BLaER1 treated with 17β-estradiol and CSF1 and Interleukin-3, amounts not matched to agents 10 nM and 100 nM (cell line): ENCODE measurements at regions not wholly inside any gene's neighbourhood (a gene's known extent, or its start where the extent isn't known, plus 50 kb on each side); places are given as distances from the start of the nearest gene placed in this dataset.

Source experiments
- H3K27ac ChIP-seq, 11 experiments: shearing (Covaris generic); formaldehyde crosslinking; 2 replicates each; pipeline ENCODE4 v1.8.1; 2022
- H3K27me3 ChIP-seq, 11 experiments: shearing (Covaris generic); formaldehyde crosslinking; 2 replicates each; pipeline ENCODE4 v1.8.1; 2022
- H3K36me3 ChIP-seq, 11 experiments: shearing (Covaris generic); formaldehyde crosslinking; 2 replicates each; pipeline ENCODE4 v1.8.1; 2022
- H3K4me1 ChIP-seq, 10 experiments: shearing (Covaris generic); formaldehyde crosslinking; 2 replicates each; pipeline ENCODE4 v1.8.1; 2022
- H3K4me2 ChIP-seq, 11 experiments: shearing (Covaris generic); formaldehyde crosslinking; 2 replicates each; pipeline ENCODE4 v1.8.1; 2022
- H3K4me3 ChIP-seq, 10 experiments: shearing (Covaris generic); formaldehyde crosslinking; 2 replicates each; pipeline ENCODE4 v1.8.1; 2022
- H3K9ac ChIP-seq, 11 experiments: shearing (Covaris generic); formaldehyde crosslinking; 2 replicates each; pipeline ENCODE4 v1.8.1; 2022
- H3K9me3 ChIP-seq, 11 experiments: shearing (Covaris generic); formaldehyde crosslinking; replicated peaks in 1 of 11; 2 replicates each; pipeline ENCODE4 v1.8.1; 2022
- H4K20me1 ChIP-seq, 11 experiments: shearing (Covaris generic); formaldehyde crosslinking; 2 replicates each; pipeline ENCODE4 v1.8.1; 2022
- Cebpa-rat ChIP-seq, 11 experiments: shearing (Covaris generic); IDR thresholded peaks; 2 replicates each; pipeline ENCODE4 v1.8.1; 2022

DNA sequence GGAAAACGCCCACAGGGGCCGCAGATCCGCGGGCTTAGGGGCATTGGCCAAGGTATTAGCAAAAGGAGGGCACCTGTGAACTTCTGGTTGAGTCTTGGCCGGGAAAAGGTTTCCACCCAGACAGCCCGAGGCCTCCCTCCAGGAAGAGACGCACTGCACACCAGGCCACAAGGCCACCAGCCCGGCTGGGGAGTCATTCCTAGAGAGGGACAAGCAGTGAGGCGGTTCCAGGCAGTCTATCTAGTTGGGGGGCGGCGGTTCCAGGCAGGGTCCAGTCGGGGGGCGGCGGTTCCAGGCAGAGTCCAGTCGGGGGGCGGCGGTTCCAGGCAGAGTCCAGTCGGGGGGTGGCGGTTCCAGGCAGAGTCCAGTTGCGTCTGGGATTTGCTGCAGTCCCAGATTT lies 518.5 kb downstream of the GLRX3 start:
- no peaks in the 10 kb centered on the region for H3K27me3 ChIP-seq
- H4K20me1 ChIP-seq: no peaks in the 10 kb centered on the region
- H3K4me1 ChIP-seq: peaks cover 0 to 22% (median 15%) of the 10 kb centered on the region in 10 experiments; a peak in 16 of 20 replicates
- no peak overlapping the region for H3K4me3 ChIP-seq
- H3K9ac ChIP-seq: no peak overlapping the region
- TF ChIP-seq Cebpa-rat (IDR thresholded peaks at IDR 0.05): no peak
- no peak overlapping the region for H3K27ac ChIP-seq
- no peaks in the 10 kb centered on the region for H3K36me3 ChIP-seq
- H3K9me3 ChIP-seq: peaks cover 0 to 4% (median 0%) of the 10 kb centered on the region in 11 experiments; a peak in 1 of 22 replicates
- peak overlapping the region in 1 of 11 experiments; percentile 36; a peak in 1 of 22 replicates for H3K4me2 ChIP-seq

DNA sequence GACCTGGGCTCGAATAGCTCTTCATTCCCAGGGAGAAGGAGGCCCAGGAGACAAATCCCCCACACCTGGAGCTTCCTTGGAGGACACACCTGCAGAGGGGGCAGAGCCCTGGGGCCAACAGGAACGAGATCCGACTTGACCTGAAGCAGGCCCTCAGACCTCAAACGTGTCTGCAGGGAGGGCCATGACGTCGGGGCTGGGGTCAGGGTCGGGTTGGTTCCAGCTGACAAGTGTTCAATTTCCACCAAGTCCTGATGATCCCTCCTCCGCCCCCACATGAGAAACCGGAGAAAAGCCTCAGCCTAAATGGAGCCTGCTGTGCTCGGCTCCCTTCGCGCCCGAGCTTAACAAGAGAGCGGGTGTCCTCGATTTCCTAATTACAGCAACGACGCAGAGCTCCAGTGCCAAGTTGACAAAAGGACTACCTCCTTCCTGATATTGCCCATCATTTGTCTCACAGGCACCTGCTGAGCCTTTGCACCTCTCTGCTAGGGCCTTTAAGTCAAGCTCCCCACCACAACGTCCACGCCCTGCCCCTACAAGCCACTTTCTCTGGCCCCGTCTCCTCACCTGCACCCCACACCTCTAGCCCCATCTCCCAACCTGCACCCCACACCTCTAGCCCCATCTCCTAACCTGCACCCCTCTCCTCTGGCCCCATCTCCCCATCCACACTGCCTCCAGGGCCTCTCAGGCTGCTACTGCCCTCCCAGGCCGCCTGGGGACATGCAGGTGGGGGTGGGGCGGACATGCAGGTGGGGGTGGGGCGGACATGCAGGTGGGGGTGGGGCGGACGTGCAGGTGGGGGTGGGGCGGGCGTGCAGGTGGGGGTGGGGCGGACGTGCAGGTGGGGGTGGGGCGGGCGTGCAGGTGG lies 519.4 kb downstream of the GLRX3 start:
- TF ChIP-seq Cebpa-rat (IDR thresholded peaks at IDR 0.05): no peak

DNA sequence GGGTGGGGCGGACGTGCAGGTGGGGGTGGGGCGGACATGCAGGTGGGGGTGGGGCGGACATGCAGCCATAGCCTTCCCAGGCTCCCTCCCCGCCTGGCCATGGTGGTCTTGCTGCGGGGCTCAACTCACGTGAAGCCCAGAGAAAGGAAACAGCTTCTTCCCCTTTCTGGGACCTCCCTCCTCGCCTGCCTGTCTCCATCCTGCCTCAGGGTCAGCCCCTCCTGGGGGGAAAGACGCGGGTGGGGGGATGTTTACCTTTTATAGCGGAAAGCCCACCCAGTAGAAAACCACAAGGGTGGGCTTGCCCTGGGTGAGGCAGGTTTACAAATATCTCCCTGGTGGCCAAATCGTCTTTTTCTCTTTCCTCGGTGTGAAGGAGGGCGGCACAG lies 520.0 kb downstream of the GLRX3 start:
- Histone ChIP-seq H3K27me3 (no peaks in the 10 kb centered on the region), H3K36me3 (no peaks in the 10 kb centered on the region), H3K4me2 (peak overlapping the region; percentile 26 to 62 (median 47); a peak in 18 of 22 replicates), H3K27ac (0 out of 22 replicates have a peak overlapping the region, but pooled peaks of 1 of the 11 experiments have one; percentile 5), H3K9me3 (no peaks in the 10 kb centered on the region), H3K9ac (no peak overlapping the region), H3K4me3 (no peak overlapping the region), H3K4me1 (peaks cover 0 to 21% (median 15%) of the 10 kb centered on the region in 10 experiments; a peak in 16 of 20 replicates), H4K20me1 (no peaks in the 10 kb centered on the region)
- TF ChIP-seq Cebpa-rat (IDR thresholded peaks at IDR 0.05): no peak

More for the DNA sequence above, 519.4 kb downstream of the GLRX3 start:
- H3K27ac ChIP-seq: no peak overlapping the region
- no peaks in the 10 kb centered on the region for H3K27me3 ChIP-seq
- no peaks in the 10 kb centered on the region for H3K36me3 ChIP-seq
- no peak overlapping the region for H3K9ac ChIP-seq
- H3K4me1 ChIP-seq: peaks cover 0 to 20% (median 15%) of the 10 kb centered on the region in 10 experiments; a peak in 16 of 20 replicates
- peaks cover 0 to under 1% (median 0%) of the 10 kb centered on the region in 11 experiments; a peak in 1 of 22 replicates for H3K9me3 ChIP-seq
- H3K4me3 ChIP-seq: no peak overlapping the region
- no peaks in the 10 kb centered on the region for H4K20me1 ChIP-seq
- peak overlapping the region in 8 of 11 experiments; percentile 15 to 53 (median 38); a peak in 11 of 22 replicates for H3K4me2 ChIP-seq

DNA sequence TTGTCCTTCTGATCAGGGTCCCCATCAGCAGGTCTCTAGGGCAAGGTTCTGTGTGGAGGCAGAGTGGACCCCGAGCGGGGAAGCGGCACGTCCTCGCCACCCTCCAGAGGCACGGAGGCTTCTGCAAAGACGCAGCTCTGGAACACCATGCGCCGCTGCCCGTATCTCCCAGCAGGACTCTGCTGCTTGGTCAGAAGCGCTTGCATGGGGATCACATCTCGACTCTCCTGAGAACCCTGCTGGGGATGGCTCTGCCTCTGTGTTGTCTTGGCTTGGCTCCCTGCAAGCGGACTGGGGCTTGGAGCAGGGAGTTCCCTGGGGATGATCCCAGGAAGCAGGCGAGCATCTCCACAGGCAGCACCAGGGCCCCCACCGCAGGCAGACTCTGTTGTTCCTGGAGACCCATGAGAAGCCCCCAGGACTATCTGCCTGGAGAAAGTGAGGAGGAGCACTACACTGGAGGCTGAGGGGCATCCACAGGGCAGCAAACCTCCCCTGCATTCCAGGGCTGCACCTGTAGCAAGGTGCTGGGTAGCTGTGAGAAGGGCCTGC lies 520.5 kb downstream of the GLRX3 start:
- Histone ChIP-seq H3K9me3 (no peaks in the 10 kb centered on the region), H3K36me3 (no peaks in the 10 kb centered on the region), H3K27me3 (no peaks in the 10 kb centered on the region), H3K4me3 (no peak overlapping the region), H3K4me1 (peaks cover 0 to 25% (median 19%) of the 10 kb centered on the region in 10 experiments; a peak in 16 of 20 replicates), H3K27ac (0 out of 22 replicates have a peak overlapping the region, but pooled peaks of 1 of the 11 experiments have one; percentile 5), H4K20me1 (no peaks in the 10 kb centered on the region), H3K4me2 (peak overlapping the region; percentile 26 to 62 (median 47); a peak in 18 of 22 replicates), H3K9ac (no peak overlapping the region)
- no peak for TF ChIP-seq Cebpa-rat (IDR thresholded peaks at IDR 0.05)

DNA sequence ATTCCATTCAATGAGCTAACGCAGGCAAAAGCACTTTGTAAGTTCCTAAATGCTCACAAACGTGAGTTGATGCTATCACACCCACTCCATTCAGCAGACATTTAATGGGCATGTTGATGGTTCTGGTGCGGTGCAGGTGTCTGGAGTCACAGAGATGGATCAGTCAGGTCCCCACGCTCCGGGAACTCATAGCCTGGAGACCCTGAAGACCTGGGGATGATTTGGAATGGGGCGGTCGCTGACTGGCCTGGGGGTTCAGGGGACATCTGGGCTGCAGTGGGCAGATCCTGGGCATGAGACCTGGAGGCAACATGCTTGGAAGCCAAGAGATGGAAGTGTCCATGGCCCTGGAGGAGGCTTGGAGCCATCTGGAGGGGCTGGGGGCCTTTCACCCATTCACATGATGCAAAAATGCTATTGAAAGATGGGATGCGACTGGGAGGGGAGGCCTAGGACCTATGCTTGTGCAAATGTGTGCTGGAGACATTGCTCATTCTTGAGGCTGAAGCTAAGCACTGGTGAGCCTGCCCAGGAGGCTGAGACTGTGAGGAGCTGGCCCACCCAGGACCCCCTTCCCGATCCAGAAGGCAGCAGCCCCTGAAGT lies 522.6 kb downstream of the GLRX3 start:
- no peak overlapping the region for H3K4me2 ChIP-seq
- no peak overlapping the region for H3K27ac ChIP-seq
- H3K9me3 ChIP-seq: no peaks in the 10 kb centered on the region
- TF ChIP-seq Cebpa-rat (IDR thresholded peaks at IDR 0.05): no peak
- H4K20me1 ChIP-seq: no peaks in the 10 kb centered on the region
- H3K36me3 ChIP-seq: no peaks in the 10 kb centered on the region
- H3K4me1 ChIP-seq: peaks cover 0 to 26% (median 20%) of the 10 kb centered on the region in 10 experiments; a peak in 16 of 20 replicates
- no peaks in the 10 kb centered on the region for H3K27me3 ChIP-seq
- H3K9ac ChIP-seq: no peak overlapping the region
- H3K4me3 ChIP-seq: no peak overlapping the region

DNA sequence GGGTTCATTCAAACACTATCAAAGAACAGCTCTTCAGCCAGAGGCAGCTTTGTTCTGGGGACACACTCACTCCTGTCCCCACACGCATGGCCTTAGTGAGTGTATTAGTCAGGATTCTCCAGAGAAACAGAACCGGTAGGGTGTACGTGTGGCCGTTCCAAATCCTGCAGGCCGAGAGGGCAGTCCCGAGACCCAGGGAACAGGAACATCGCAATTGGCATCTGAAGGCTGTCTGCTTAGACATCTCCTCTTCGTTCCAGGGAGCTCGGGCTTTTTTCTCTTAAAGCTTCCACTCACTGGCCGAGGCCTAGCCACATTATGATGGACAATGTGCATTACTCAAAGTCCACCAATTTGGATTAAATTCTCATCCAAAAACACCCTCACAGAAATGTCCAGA lies 523.3 kb downstream of the GLRX3 start:
- no peak overlapping the region for H3K27ac ChIP-seq
- no peaks in the 10 kb centered on the region for H3K27me3 ChIP-seq
- no peak overlapping the region for H3K9ac ChIP-seq
- no peak overlapping the region for H3K4me3 ChIP-seq
- H3K36me3 ChIP-seq: no peaks in the 10 kb centered on the region
- H3K4me2 ChIP-seq: no peak overlapping the region
- H4K20me1 ChIP-seq: no peaks in the 10 kb centered on the region
- H3K4me1 ChIP-seq: peaks cover 0 to 26% (median 20%) of the 10 kb centered on the region in 10 experiments; a peak in 16 of 20 replicates
- H3K9me3 ChIP-seq: no peaks in the 10 kb centered on the region
- no peak for TF ChIP-seq Cebpa-rat (IDR thresholded peaks at IDR 0.05)

DNA sequence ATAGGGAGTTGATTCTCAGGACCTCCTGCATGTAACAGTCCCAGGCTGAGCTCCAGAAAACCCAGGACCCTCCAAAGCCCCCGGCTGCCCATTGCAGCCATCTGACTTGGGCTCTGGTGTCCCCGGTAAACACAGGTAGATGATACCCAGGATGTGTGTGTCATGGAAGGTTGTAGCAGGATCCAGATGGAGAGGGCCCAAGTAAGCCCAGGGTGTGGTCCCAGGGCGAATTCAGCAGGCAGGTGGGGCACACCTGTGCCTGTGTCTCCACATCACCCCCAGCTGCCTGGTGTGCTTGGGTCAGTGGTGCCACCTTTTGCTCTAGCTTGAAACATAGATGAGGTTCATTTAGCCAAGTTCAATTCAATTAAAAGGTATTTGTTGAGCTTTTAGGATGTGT lies 524.1 kb downstream of the GLRX3 start:
- Histone ChIP-seq H3K27me3 (no peaks in the 10 kb centered on the region), H3K9me3 (no peaks in the 10 kb centered on the region), H3K36me3 (no peaks in the 10 kb centered on the region), H3K4me3 (no peak overlapping the region), H3K4me1 (peaks cover 0 to 23% (median 18%) of the 10 kb centered on the region in 10 experiments; a peak in 16 of 20 replicates), H3K27ac (no peak overlapping the region), H4K20me1 (no peaks in the 10 kb centered on the region), H3K9ac (no peak overlapping the region), H3K4me2 (peak overlapping the region in 2 of 11 experiments; percentile 13; a peak in 2 of 22 replicates)
- no peak for TF ChIP-seq Cebpa-rat (IDR thresholded peaks at IDR 0.05)

DNA sequence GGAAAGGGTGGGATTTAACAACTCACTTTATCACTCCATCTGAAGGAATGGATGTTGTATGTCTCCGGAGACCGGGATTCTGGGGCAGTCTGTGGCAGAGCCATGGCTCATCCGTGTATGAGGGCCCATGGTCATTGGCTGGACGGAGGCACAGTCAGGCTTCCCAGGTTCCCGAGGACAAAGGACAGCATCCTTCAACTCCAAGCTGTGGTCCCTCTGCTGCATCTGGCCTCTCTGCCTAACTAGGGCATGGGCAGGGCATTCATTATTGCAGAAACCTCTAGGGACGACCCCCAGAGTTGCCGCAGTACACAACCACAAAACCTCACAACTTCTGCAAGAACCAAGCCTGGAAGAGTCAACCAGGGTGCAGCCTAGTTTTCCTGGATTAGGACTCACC lies 525.2 kb downstream of the GLRX3 start:
- TF ChIP-seq Cebpa-rat (IDR thresholded peaks at IDR 0.05): no peak
- Histone ChIP-seq H4K20me1 (no peaks in the 10 kb centered on the region), H3K4me3 (no peak overlapping the region), H3K36me3 (no peaks in the 10 kb centered on the region), H3K4me2 (peak overlapping the region in 6 of 11 experiments; percentile 3 to 25 (median 17); a peak in 5 of 22 replicates), H3K9me3 (no peaks in the 10 kb centered on the region), H3K27ac (no peak overlapping the region), H3K4me1 (peaks cover 0 to 14% (median 9%) of the 10 kb centered on the region in 10 experiments; a peak in 15 of 20 replicates), H3K27me3 (no peaks in the 10 kb centered on the region), H3K9ac (no peak overlapping the region)

DNA sequence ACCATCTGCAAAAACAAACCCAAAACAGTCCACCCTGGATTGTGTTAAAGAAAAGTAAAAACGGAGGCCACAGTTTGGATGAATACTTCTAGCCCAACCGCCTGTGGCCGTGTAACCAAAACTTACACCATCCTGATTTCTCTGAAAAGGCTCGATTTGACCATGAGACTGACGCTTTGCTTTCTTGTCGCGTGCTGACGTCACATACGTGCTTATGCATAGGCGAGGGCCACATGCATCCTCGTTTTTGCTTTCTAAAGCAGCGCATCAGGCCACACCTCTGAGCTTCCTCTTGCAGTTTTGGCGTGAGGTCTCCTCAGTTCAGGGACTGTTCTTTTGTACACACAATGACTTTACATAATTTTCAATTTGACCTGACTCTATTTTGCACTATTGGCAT lies 526.6 kb downstream of the GLRX3 start:
- Histone ChIP-seq H3K27ac (no peak overlapping the region), H3K36me3 (no peaks in the 10 kb centered on the region), H3K4me2 (no peak overlapping the region), H3K4me3 (no peak overlapping the region), H4K20me1 (no peaks in the 10 kb centered on the region), H3K9ac (no peak overlapping the region), H3K27me3 (no peaks in the 10 kb centered on the region), H3K4me1 (peaks cover 0 to 12% (median 6%) of the 10 kb centered on the region in 10 experiments; a peak in 9 of 20 replicates), H3K9me3 (0 out of 22 replicates have a peak, but pooled peaks cover 0 to 3% (median 0%) of the 10 kb centered on the region in 11 experiments)
- no peak for TF ChIP-seq Cebpa-rat (IDR thresholded peaks at IDR 0.05)
